GM13977 (cell line): ENCODE measurements at regions not wholly inside any gene's neighbourhood (a gene's known extent, or its start where the extent isn't known, plus 50 kb on each side); places are given as distances from the start of the nearest gene placed in this dataset.

ENCODE experiments used
- DNase-seq: peaks from one replicate; pipeline ENCODE4 v3.0.0; 2012; ENCODE audit warnings: low spot score
- in situ Hi-C: fragments of 300-500 bp; cut with MboI; formaldehyde crosslinking; loops from one replicate; pipeline ENCODE4 v1.12.0; 2022; ENCODE audit warnings: low sequenced_read_pairs, low pct_unique_long_range_greater_than_20kb, mixed read lengths, inconsistent platforms; ENCODE audit not compliant: unreplicated experiment
- TF ChIP-seq, protein P1 (sequence below): IDR thresholded peaks from 2 replicates; pipeline ENCODE4 v1.5.1; 2012; ENCODE audit warnings: mild to moderate bottlenecking, control low read depth; ENCODE audit not compliant: insufficient read depth; ENCODE audit errors: extremely low read depth, missing control alignments

DNA sequence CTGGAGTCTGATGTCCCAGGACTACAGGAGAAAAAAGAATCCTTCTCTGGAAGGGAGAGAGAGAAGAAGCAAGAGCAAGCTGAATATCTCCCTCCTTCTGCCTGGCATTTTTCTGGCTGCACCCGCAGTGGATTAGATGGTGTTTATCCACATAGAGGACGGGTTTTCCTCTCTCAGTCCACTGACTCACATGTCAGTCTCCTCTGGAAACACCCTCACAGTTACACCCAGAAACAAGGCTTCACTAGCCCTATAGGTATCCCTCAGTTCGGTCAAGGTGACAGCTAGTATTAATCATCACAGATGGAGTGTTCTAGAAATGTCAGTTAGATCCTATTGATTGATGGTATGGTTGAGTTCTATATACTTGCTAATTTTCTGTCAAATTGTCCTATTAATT lies 87.9 kb downstream of the RHOU start:
- in situ Hi-C loops = no loop called here
- TF ChIP-seq, protein P1, sequence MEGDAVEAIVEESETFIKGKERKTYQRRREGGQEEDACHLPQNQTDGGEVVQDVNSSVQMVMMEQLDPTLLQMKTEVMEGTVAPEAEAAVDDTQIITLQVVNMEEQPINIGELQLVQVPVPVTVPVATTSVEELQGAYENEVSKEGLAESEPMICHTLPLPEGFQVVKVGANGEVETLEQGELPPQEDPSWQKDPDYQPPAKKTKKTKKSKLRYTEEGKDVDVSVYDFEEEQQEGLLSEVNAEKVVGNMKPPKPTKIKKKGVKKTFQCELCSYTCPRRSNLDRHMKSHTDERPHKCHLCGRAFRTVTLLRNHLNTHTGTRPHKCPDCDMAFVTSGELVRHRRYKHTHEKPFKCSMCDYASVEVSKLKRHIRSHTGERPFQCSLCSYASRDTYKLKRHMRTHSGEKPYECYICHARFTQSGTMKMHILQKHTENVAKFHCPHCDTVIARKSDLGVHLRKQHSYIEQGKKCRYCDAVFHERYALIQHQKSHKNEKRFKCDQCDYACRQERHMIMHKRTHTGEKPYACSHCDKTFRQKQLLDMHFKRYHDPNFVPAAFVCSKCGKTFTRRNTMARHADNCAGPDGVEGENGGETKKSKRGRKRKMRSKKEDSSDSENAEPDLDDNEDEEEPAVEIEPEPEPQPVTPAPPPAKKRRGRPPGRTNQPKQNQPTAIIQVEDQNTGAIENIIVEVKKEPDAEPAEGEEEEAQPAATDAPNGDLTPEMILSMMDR = no peak
- DNase-seq = no peak

- TF ChIP-seq, protein P1 = no peak
- DNase-seq = no peak
- in situ Hi-C loops = no loop called here
Observed at GRCh38 chr1:228824366-228824765, 89.1 kb downstream of the RHOU start.

DNA sequence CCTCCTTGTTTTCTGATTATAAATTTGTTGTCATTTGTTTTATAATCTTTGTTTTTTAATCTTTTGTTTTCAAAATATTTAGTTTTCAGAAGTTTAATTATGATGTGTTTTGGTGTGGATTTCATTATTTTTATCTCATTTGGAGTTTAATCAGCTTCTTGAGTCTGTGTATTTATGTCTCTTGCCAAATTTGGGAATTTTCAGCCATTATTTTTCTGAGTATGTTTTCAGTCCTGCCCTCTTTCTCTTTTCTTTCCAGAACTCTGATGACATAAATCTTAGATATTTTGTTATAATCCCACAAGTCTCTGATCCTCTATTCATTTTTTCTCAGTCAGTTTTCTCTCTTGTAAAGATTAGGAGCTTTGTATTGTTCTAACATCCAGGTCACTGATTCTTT lies 89.8 kb downstream of the RHOU start:
- in situ Hi-C loops = no loop called here

DNA sequence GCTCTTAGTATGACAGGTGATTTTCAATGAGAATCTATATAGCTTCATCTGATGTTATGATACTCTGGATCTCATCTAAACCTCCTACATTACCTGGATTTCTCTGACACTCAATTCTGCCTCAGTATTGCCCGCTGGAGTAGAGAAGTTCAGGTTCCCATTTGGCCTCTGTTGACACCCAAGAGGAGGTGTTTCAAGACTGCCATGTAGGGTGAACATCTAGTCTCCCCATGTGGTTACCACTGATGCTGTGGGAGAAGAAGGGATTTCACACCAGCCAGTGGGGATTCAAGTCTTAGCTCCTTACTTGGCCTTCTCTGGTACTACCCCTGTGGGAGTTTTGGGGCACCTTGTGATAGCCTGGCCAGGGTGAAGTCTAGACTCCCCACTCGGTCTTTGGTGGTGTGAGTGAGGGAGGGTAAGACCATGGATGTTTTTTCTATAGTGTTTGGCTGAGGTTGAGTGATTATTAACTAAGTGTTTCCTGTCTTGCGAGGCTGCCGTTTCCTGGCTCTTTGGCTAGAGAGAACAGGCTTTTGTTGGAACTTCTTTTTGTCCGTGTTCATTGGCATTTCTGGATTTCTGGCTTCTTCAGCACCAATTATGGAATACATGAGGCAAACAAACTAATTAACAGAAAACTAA lies 90.7 kb downstream of the RHOU start:
- no peak for DNase-seq
- in situ Hi-C loops = no loop called here

More for the DNA sequence above, 89.8 kb downstream of the RHOU start:
- TF ChIP-seq, protein P1 = no peak
- DNase-seq = no peak

DNA sequence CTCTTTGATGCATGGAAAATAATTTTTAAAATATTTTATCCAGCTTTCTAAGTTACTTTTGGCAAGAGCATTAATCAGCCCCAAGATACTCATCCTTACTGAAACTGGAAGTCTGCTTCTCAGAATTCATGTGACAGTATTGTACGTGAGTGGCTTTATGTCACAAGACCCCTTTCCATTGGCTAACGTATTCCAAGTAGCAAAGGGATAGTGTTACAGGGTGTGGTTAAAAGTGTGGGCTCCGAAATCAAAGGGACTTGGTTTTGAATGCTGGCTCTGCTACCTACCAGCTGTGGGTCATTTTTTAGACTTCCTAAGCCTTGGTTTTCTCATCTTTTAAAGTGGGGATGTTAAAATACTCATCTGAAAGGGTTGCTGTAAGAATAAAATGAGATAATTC lies 91.7 kb downstream of the RHOU start:
- TF ChIP-seq, protein P1 = no peak

More for the DNA sequence above, 90.7 kb downstream of the RHOU start:
- TF ChIP-seq, protein P1 = no peak

DNA sequence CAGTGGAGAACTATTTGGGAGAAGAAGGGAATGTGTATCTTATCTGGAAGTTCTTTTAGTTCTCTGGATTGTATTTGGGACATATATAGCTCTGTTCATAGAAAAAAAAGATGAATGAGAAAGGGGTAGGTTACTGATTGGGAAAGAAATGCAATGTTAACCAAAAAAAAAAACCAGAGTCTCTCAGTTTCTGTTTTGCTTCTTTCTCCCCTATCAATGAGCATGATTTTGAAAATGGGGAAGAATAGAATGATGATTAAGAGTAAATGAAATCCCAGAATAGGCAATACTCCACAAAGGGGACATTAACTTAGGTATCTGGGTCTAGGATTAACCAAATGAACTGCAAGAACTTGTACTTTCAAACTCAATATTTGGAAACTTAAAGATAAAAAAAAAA lies 92.9 kb downstream of the RHOU start:
- no peak for DNase-seq
- TF ChIP-seq, protein P1 = no peak
- in situ Hi-C loops = no loop called here

More for the DNA sequence above, 91.7 kb downstream of the RHOU start:
- DNase-seq = no peak
- in situ Hi-C loops = no loop called here
